Neural cell (in vitro differentiated cells): ENCODE measurements at regions not wholly inside any gene's neighbourhood (a gene's known extent, or its start where the extent isn't known, plus 50 kb on each side); places are given as distances from the start of the nearest gene placed in this dataset.

ENCODE experiments used
- H2AFZ ChIP-seq: fragments of 200-600, 300-800 bp; sonication (generic), shearing (Covaris generic); 2 replicates; pipeline ENCODE4 v1.6.0; 2014; ENCODE audit warnings: low read depth, mild to moderate bottlenecking, antibody characterized with exemption, low read length, moderate library complexity
- H3F3A ChIP-seq: fragments of 200-600 bp; shearing (Covaris generic); 2 replicates; pipeline ENCODE4 v1.6.1; 2016; ENCODE audit warnings: mild to moderate bottlenecking, moderate library complexity, mixed read lengths, antibody characterized with exemption, low read length; ENCODE audit not compliant: insufficient read depth, poor library complexity, severe bottlenecking
- H3K27ac ChIP-seq: fragments of 200-600, 300-800 bp; sonication (generic), shearing (Covaris generic); 2 replicates; pipeline ENCODE4 v1.5.1; 2014; ENCODE audit warnings: mild to moderate bottlenecking, low read length, moderate library complexity
- H3K27me3 ChIP-seq: fragments of 300-800, 200-600 bp; sonication (generic), shearing (Covaris generic); 2 replicates; pipeline ENCODE4 v1.6.0; 2014; ENCODE audit warnings: mild to moderate bottlenecking, low read depth, low read length, moderate library complexity; ENCODE audit not compliant: insufficient read depth
- H3K36me3 ChIP-seq: fragments of 300-800, 200-600 bp; sonication (generic), shearing (Covaris generic); 2 replicates; pipeline ENCODE4 v1.5.1; 2014; ENCODE audit warnings: mild to moderate bottlenecking, antibody characterized with exemption, low read length, moderate library complexity; ENCODE audit not compliant: insufficient read depth
- H3K4me2 ChIP-seq: fragments of 300-800, 200-600 bp; sonication (generic), shearing (Covaris generic); 2 replicates; pipeline ENCODE4 v1.6.0; 2014; ENCODE audit warnings: mild to moderate bottlenecking, low read length
- H3K4me3 ChIP-seq: fragments of 300-800, 200-600 bp; sonication (generic), shearing (Covaris generic); 2 replicates; pipeline ENCODE4 v1.5.1; 2014; ENCODE audit warnings: mild to moderate bottlenecking, low read length, moderate library complexity
- H3K79me2 ChIP-seq: fragments of 200-600 bp; shearing (Covaris generic); replicated peaks from 2 replicates; pipeline ENCODE4 v1.6.0; 2014; ENCODE audit warnings: mild to moderate bottlenecking, low read length, moderate library complexity; ENCODE audit not compliant: insufficient read depth
- H3K9ac ChIP-seq: fragments of 300-800, 200-600 bp; sonication (generic), shearing (Covaris generic); 2 replicates; pipeline ENCODE4 v1.6.1; 2016; ENCODE audit warnings: mild to moderate bottlenecking, low read length, mixed read lengths
- H3K9me2 ChIP-seq: fragments of 200-600 bp; shearing (Covaris generic); 2 replicates; pipeline ENCODE4 v1.6.1; 2016; ENCODE audit warnings: mild to moderate bottlenecking, low read length, mixed read lengths; ENCODE audit not compliant: insufficient read depth
- H3K9me3 ChIP-seq: fragments of 200-600, 300-800 bp; sonication (generic), shearing (Covaris generic); 2 replicates; pipeline ENCODE4 v1.6.1; 2016; ENCODE audit warnings: mild to moderate bottlenecking, mixed run types, low read length, moderate library complexity, mixed read lengths
- H4K20me1 ChIP-seq: fragments of 200-600 bp; shearing (Covaris generic); 2 replicates; pipeline ENCODE4 v1.6.1; 2016; ENCODE audit warnings: mild to moderate bottlenecking, mixed run types; ENCODE audit not compliant: insufficient read depth
- CTCF ChIP-seq: fragments of 450-650 bp; IDR thresholded peaks from 2 replicates; pipeline ENCODE4 v1.5.1; 2014; ENCODE audit warnings: antibody characterized with exemption, mild to moderate bottlenecking, moderate library complexity; ENCODE audit not compliant: poor library complexity, severe bottlenecking
- EP300 ChIP-seq: fragments of 450-650 bp; conservative IDR thresholded peaks from 2 replicates; pipeline ENCODE4 v1.6.1; 2014; ENCODE audit warnings: antibody characterized with exemption, mild to moderate bottlenecking, moderate library complexity; ENCODE audit not compliant: poor library complexity, severe bottlenecking
- EZH2 ChIP-seq: fragments of 200-600, 300-800 bp; shearing (Covaris generic), sonication (generic); IDR thresholded peaks from 2 replicates; pipeline ENCODE4 v1.6.1; 2014; ENCODE audit warnings: antibody characterized with exemption, low read length, borderline replicate concordance, mild to moderate bottlenecking; ENCODE audit not compliant: insufficient read depth, poor library complexity, severe bottlenecking
- MXI1 ChIP-seq: fragments of 450-650 bp; conservative IDR thresholded peaks from 2 replicates; pipeline ENCODE4 v1.6.1; 2014; ENCODE audit warnings: antibody characterized with exemption, mild to moderate bottlenecking; ENCODE audit not compliant: poor library complexity, severe bottlenecking
- POLR2AphosphoS5 ChIP-seq: IDR thresholded peaks from 2 replicates; pipeline ENCODE4 v1.6.1; 2012
- RAD21 ChIP-seq: fragments of 450-650 bp; conservative IDR thresholded peaks from 2 replicates; pipeline ENCODE4 v1.6.1; 2014; ENCODE audit warnings: antibody characterized with exemption, mild to moderate bottlenecking, moderate library complexity
- REST ChIP-seq: IDR thresholded peaks from 2 replicates; pipeline ENCODE4 v1.6.1; 2012; ENCODE audit warnings: borderline replicate concordance
- SMC3 ChIP-seq: fragments of 450-650 bp; conservative IDR thresholded peaks from 2 replicates; pipeline ENCODE4 v1.6.1; 2014; ENCODE audit warnings: antibody characterized with exemption, mild to moderate bottlenecking, moderate library complexity; ENCODE audit not compliant: poor library complexity
- TAF1 ChIP-seq: IDR thresholded peaks from 2 replicates; pipeline ENCODE4 v1.6.1; 2012; ENCODE audit warnings: low read depth

GRCh38 chr3:107100573-107100972 is 276.7 kb upstream of the CCDC54 start:
- TF ChIP-seq POLR2AphosphoS5 (no peak), TAF1 (no peak), REST (no peak), CTCF (no peak), RAD21 (no peak), SMC3 (no peak), EP300 (no peak), EZH2 (no peak), MXI1 (no peak)
- Histone ChIP-seq H4K20me1 (no peaks in the 10 kb centered on the region), H3K36me3 (no peaks in the 10 kb centered on the region), H3K9me2 (no peaks in the 10 kb centered on the region), H3K27ac (no peak overlapping the region), H3K79me2 (no peaks in the 10 kb centered on the region), H3F3A (no peaks in the 10 kb centered on the region), H3K9me3 (no peaks in the 10 kb centered on the region), H3K27me3 (no peaks in the 10 kb centered on the region), H3K9ac (no peak overlapping the region), H3K4me3 (no peak overlapping the region), H2AFZ (no peak overlapping the region), H3K4me2 (no peak overlapping the region)

GRCh38 chr3:107103786-107104185 is 273.5 kb upstream of the CCDC54 start:
- Histone ChIP-seq H3F3A (no peaks in the 10 kb centered on the region), H2AFZ (no peak overlapping the region), H3K9me2 (no peaks in the 10 kb centered on the region), H3K27me3 (no peaks in the 10 kb centered on the region), H4K20me1 (no peaks in the 10 kb centered on the region), H3K4me2 (no peak overlapping the region), H3K4me3 (no peak overlapping the region), H3K79me2 (no peaks in the 10 kb centered on the region), H3K9me3 (no peaks in the 10 kb centered on the region), H3K27ac (no peak overlapping the region), H3K9ac (no peak overlapping the region), H3K36me3 (no peaks in the 10 kb centered on the region)
- TF ChIP-seq REST (no peak), EZH2 (no peak), EP300 (no peak), MXI1 (no peak), CTCF (no peak), RAD21 (no peak), POLR2AphosphoS5 (no peak), SMC3 (no peak), TAF1 (no peak)
